Panc1 (cell line): ENCODE measurements at regions not wholly inside any gene's neighbourhood (a gene's known extent, or its start where the extent isn't known, plus 50 kb on each side); places are given as distances from the start of the nearest gene placed in this dataset.

Experiments used
- ATAC-seq: fragments of 200-7000 bp; cut with Tn5 transposase; 2 replicates; pipeline ENCODE4 v1.9.1; 2020; ENCODE audit warnings: mild to moderate bottlenecking, moderate library complexity
- BruUV-seq: library from RNA; stranded (reverse); fragments of 400-500 nt; replicated peaks from 2 replicates; lab custom pipeline; 2021; lab: Mats Ljungman, UMichigan
- CTCF ChIA-PET: fragments of 300-600 bp; sonication (Branson Sonifier 250); formaldehyde crosslinking; loops from one replicate; lab custom pipeline; 2022; ENCODE audit warnings: antibody characterized with exemption; lab: Charles Lee
- POLR2A ChIA-PET: fragments of 300-600 bp; sonication (Branson Sonifier 250); formaldehyde crosslinking; loops from one replicate; lab custom pipeline; 2022; ENCODE audit warnings: antibody characterized with exemption; lab: Charles Lee
- DNase-seq: peaks from one replicate; pipeline ENCODE4 v3.0.0-alpha.2; 2010; ENCODE audit warnings: low read depth, low spot score
- H3K27ac ChIP-seq: 2 replicates; pipeline ENCODE4 v1.5.1; 2011; ENCODE audit warnings: mild to moderate bottlenecking, low read length, inconsistent platforms
- H3K27me3 ChIP-seq: fragments of 200-500 bp; sonication (Bioruptor generic); 2 replicates; pipeline ENCODE4 v1.6.0; 2014; ENCODE audit warnings: low read length, inconsistent platforms; ENCODE audit not compliant: control insufficient read depth, insufficient read depth
- H3K36me3 ChIP-seq: fragments of 200-500 bp; sonication (Bioruptor generic); 2 replicates; pipeline ENCODE4 v1.5.1; 2014; ENCODE audit warnings: inconsistent platforms, mild to moderate bottlenecking, low read length, moderate library complexity; ENCODE audit not compliant: control insufficient read depth, insufficient read depth
- H3K4me1 ChIP-seq: 2 replicates; pipeline ENCODE4 v1.5.1; 2011; ENCODE audit warnings: inconsistent platforms, mild to moderate bottlenecking, low read length, moderate library complexity; ENCODE audit not compliant: control insufficient read depth, insufficient read depth
- H3K4me3 ChIP-seq, 2 experiments: 2 replicates each; pipeline ENCODE4 v1.5.1; 2011 to 2012; ENCODE audit warnings: low read depth in 2 of 2, low read length in 2 of 2, mild to moderate bottlenecking in 2 of 2, inconsistent platforms in 1 of 2, moderate library complexity in 1 of 2
- H3K9me3 ChIP-seq: fragments of 200-500 bp; sonication (Bioruptor generic); 2 replicates; pipeline ENCODE4 v1.5.1; 2014; ENCODE audit warnings: low read depth, mild to moderate bottlenecking, inconsistent platforms, low read length, moderate library complexity; ENCODE audit not compliant: control insufficient read depth, insufficient read depth
- CTCF ChIP-seq: fragments of 450-650 bp; IDR thresholded peaks from 2 replicates; pipeline ENCODE4 v1.5.1; 2017; ENCODE audit warnings: mild to moderate bottlenecking
- POLR2AphosphoS5 ChIP-seq: IDR thresholded peaks from 2 replicates; pipeline ENCODE4 v1.6.1; 2012; ENCODE audit warnings: mild to moderate bottlenecking, low read depth, low read length, moderate library complexity
- REST ChIP-seq, 2 experiments: IDR thresholded peaks; 2 replicates each; pipeline ENCODE4 v1.6.1; 2011 to 2012; ENCODE audit warnings: low read depth in 2 of 2, control low read depth in 1 of 2, low read length in 1 of 2, mild to moderate bottlenecking in 1 of 2, moderate library complexity in 1 of 2; ENCODE audit not compliant: insufficient read depth in 1 of 2
- SIN3A ChIP-seq: IDR thresholded peaks from 2 replicates; pipeline ENCODE4 v1.6.1; 2012; ENCODE audit warnings: low read depth, mild to moderate bottlenecking, low read length, moderate library complexity, borderline replicate concordance; ENCODE audit not compliant: insufficient read depth
- TCF7L2 ChIP-seq: IDR thresholded peaks from 2 replicates; pipeline ENCODE4 v1.6.1; 2011; ENCODE audit warnings: mild to moderate bottlenecking, low read depth, low read length, inconsistent platforms
- in situ Hi-C: cut with HindIII; loops from 2 replicates; pipeline ENCODE4 v1.10.0; 2016; ENCODE audit warnings: low sequenced_read_pairs, low pct_unique_long_range_greater_than_20kb
- intact Hi-C: fragments of 100-400 bp; cut with micrococcal nuclease; formaldehyde crosslinking; loops from one replicate; pipeline ENCODE4 v1.10.0; 2022; ENCODE audit not compliant: unreplicated experiment

GRCh38 chr4:123209436-123209835, 187.2 kb upstream of the SPRY1 start:
- TF ChIP-seq REST (IDR thresholded peaks at IDR 0.05; ENCODE audit: insufficient read depth in 1 of 2, low read depth in 2 of 2, low read length in 1 of 2) (no peak), SIN3A (no peak), CTCF (no peak), TCF7L2 (no peak), POLR2AphosphoS5 (no peak)
- no peaks in the 10 kb centered on the region for H3K36me3 ChIP-seq
- DNase-seq (no peak), ATAC-seq (no peak)
- intact Hi-C loops = no loop called here
- BruUV-seq = no TSS peak
- H3K4me1 ChIP-seq = no peaks in the 10 kb centered on the region
- H3K27me3 ChIP-seq = no peaks in the 10 kb centered on the region
- in situ Hi-C loops = no loop called here
- H3K9me3 ChIP-seq = no peaks in the 10 kb centered on the region
- no peak overlapping the region for H3K4me3 ChIP-seq
- no peak overlapping the region for H3K27ac ChIP-seq
- ChIA-PET CTCF (no interaction called here), POLR2A (no interaction called here)

- POLR2A ChIA-PET = no interaction called here
- Histone ChIP-seq H3K27ac (no peak overlapping the region), H3K9me3 (no peaks in the 10 kb centered on the region), H3K36me3 (no peaks in the 10 kb centered on the region), H3K27me3 (no peaks in the 10 kb centered on the region), H3K4me1 (no peaks in the 10 kb centered on the region), H3K4me3 (no peak overlapping the region)
- CTCF ChIA-PET = no interaction called here
- no TSS peak for BruUV-seq
- in situ Hi-C loops (no loop called here), intact Hi-C loops (no loop called here)
- ATAC-seq (no peak), DNase-seq (no peak)
- TF ChIP-seq CTCF = no peak
Observed at GRCh38 chr4:123215536-123215935, 181.1 kb upstream of the SPRY1 start.

- POLR2A ChIA-PET = no interaction called here
- Histone ChIP-seq H3K27me3 (no peaks in the 10 kb centered on the region), H3K27ac (no peak overlapping the region), H3K9me3 (no peaks in the 10 kb centered on the region), H3K4me1 (no peaks in the 10 kb centered on the region), H3K36me3 (no peaks in the 10 kb centered on the region), H3K4me3 (no peak overlapping the region)
- no TSS peak for BruUV-seq
- intact Hi-C loops = no loop called here
- in situ Hi-C loops = no loop called here
- ATAC-seq (no peak), DNase-seq (no peak)
- TF ChIP-seq REST (IDR thresholded peaks at IDR 0.05; ENCODE audit: insufficient read depth in 1 of 2, low read depth in 2 of 2, low read length in 1 of 2) = no peak
- TF ChIP-seq POLR2AphosphoS5 = no peak
- no peak for TF ChIP-seq CTCF
- no peak for TF ChIP-seq SIN3A
- TF ChIP-seq TCF7L2 = no peak
- CTCF ChIA-PET = no interaction called here
Observed at GRCh38 chr4:123216543-123216942, 180.1 kb upstream of the SPRY1 start.
